AG09309 (cell line): ENCODE measurements at regions not wholly inside any gene's neighbourhood (a gene's known extent, or its start where the extent isn't known, plus 50 kb on each side); places are given as distances from the start of the nearest gene placed in this dataset.
"Not testable (repeated sequence)": the region's sequence is repeated elsewhere in the genome, so short reads cannot be mapped to it uniquely, and the experiment has no call there.

Source experiments
- DNase-seq: peaks from one replicate; pipeline ENCODE4 v3.0.0-alpha.2; 2010; ENCODE audit warnings: low read depth
- H3K4me3 ChIP-seq: 2 replicates; pipeline ENCODE4 v1.5.1; 2011; ENCODE audit warnings: mild to moderate bottlenecking, low read depth, low read length, moderate library complexity; ENCODE audit not compliant: control insufficient read depth
- CTCF ChIP-seq: IDR thresholded peaks from 2 replicates; pipeline ENCODE4 v1.5.1; 2011; ENCODE audit warnings: mild to moderate bottlenecking, low read depth, low read length, inconsistent platforms; ENCODE audit not compliant: insufficient read depth, control insufficient read depth; ENCODE audit errors: missing control alignments

DNA sequence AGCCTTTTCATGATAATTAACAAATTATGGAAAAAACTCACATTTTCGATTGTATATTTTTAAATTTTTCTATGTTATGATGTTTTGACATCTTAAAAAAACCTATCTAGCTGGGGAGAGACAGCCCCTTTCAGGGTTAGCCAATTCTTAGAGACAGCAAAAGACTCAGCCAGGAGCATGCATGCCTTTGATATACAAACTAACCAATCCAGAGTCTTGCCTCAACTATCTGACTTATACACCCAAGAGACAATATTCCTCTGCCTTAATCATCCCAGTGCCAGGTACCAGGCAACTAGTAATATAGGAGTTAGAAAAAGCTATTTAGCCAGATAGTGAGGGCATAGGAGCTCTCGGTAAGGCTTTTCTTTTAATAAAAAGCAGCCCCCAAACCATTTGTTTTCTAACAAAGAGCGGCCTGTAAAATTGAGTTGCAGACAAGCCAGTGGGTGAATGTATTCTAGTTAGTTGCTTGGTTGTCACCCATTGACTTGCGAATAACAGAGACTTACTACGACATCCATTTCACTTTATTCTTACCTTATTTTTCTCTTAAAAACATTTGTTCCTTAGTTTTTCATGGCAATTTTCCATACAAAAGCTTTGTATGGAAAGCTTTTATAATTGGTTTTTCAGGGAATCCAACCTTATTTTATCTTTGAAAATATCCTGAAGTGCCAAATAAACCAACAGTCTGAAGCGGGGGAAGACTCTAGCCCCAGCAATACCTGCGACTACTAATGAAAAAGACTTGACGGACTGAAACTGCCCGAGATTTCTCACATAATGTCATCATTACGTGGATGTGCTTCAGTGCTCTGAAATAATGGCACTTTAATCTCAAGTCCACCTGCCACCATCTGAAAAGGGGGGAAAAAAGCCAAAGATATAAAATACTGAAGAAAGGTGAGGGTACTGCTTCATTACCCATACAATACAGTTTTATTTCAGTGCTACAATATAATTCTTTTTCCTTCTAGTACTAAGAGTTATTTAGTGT is 64.6 kb upstream of the ATP2C1 start:
- H3K4me3 ChIP-seq = no peak overlapping the region
- TF ChIP-seq CTCF = no peak
- DNase-seq = no peak

- no peak for DNase-seq
- no peak for TF ChIP-seq CTCF
- H3K4me3 ChIP-seq = no peak overlapping the region
Measured at GRCh38 chr3:130831719-130832400, 62.0 kb upstream of the ATP2C1 start.

- DNase-seq, H3K4me3 ChIP-seq: not testable (repeated sequence)
Measured at GRCh38 chr3:130832401-130832746, 61.5 kb upstream of the ATP2C1 start.

DNA sequence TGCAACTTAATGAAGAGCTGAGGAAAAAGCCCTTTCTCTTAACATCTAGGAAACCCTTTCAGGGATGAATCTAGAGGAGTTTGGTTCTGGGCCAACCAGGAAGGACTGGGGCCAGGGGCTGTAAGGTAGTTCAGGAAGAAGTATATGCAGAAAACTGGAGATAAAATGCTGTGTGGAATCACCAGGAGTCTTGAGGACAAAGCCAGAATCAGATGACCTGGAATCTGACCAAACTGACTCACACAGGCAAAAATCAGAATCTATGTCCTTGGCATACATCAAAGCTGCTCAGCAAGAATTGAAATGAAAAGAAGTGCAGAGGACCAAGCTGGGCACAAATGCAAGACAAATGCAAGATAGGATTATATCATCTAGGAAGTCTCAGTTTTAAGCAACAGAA is 59.4 kb upstream of the ATP2C1 start:
- no peak overlapping the region for H3K4me3 ChIP-seq
- DNase-seq = no peak
- no peak for TF ChIP-seq CTCF

DNA sequence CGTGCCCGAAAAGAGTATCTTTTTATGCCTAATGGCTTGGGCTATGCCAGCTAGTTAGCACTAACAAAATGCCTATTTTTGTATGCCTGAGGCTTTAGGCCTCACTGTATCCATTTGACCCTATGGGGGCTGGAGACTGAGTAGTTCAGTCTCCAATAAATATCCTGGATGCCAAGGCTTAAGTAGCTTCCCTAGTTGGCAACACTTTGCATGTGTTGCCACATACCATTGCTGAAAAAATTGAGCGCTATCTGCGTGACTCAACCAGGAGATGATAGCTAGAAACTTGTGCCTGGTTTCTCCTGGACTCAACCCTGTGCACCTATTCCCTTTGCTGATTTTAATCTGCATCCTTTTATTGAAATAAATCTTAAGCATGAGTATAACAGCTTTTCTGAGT is 58.4 kb upstream of the ATP2C1 start:
- no peak overlapping the region for H3K4me3 ChIP-seq

GRCh38 chr3:130838898-130839600 is 54.8 kb upstream of the ATP2C1 start:
- H3K4me3 ChIP-seq = no peak overlapping the region
- no peak for DNase-seq
- TF ChIP-seq CTCF = no peak

More for the DNA sequence above, 58.4 kb upstream of the ATP2C1 start:
- DNase-seq = peak; percentile 16
- TF ChIP-seq CTCF = no peak

GRCh38 chr3:130839813-130840212 is 54.1 kb upstream of the ATP2C1 start:
- no peak overlapping the region for H3K4me3 ChIP-seq
- no peak for DNase-seq
- no peak for TF ChIP-seq CTCF
